ENCODE measurements at regions not wholly inside any gene's neighbourhood (a gene's known extent, or its start where the extent isn't known, plus 50 kb on each side); places are given as distances from the start of the nearest gene placed in this dataset.

- no peak for DNase-seq
Observed at GRCh38 chr2:145076085-145076484, 556.2 kb upstream of the ZEB2 start.

- no peak for DNase-seq
Observed at GRCh38 chr2:145075454-145076062, 555.6 kb upstream of the ZEB2 start.

- no peak for DNase-seq
Observed at GRCh38 chr2:145070703-145071102, 550.8 kb upstream of the ZEB2 start.

- DNase-seq, result no peak
Observed at GRCh38 chr2:145068509-145068908, 548.6 kb upstream of the ZEB2 start.

- no peak for DNase-seq
Observed at GRCh38 chr2:145067549-145068030, 547.7 kb upstream of the ZEB2 start.

- DNase-seq, result no peak
Observed at GRCh38 chr2:145066856-145067548, 547.1 kb upstream of the ZEB2 start.

GRCh38 chr2:145066151-145066661 is 546.3 kb upstream of the ZEB2 start:
- DNase-seq, result no peak

GRCh38 chr2:145065342-145065741 is 545.4 kb upstream of the ZEB2 start:
- DNase-seq, result no peak

- DNase-seq, result no peak
Observed at GRCh38 chr2:145064511-145064910, 544.6 kb upstream of the ZEB2 start.

- DNase-seq, result no peak
Observed at GRCh38 chr2:145060876-145061275, 541.0 kb upstream of the ZEB2 start.

GRCh38 chr2:145059914-145060313 is 540.0 kb upstream of the ZEB2 start:
- no peak for DNase-seq

- DNase-seq, result no peak
Observed at GRCh38 chr2:145059343-145059742, 539.4 kb upstream of the ZEB2 start.

- no peak for DNase-seq
Observed at GRCh38 chr2:145058457-145058856, 538.5 kb upstream of the ZEB2 start.

GRCh38 chr2:145055651-145056050 is 535.7 kb upstream of the ZEB2 start:
- DNase-seq, result no peak

GRCh38 chr2:145050134-145050533 is 530.2 kb upstream of the ZEB2 start:
- DNase-seq, result no peak

- no peak for DNase-seq
Observed at GRCh38 chr2:145049475-145049874, 529.6 kb upstream of the ZEB2 start.

GRCh38 chr2:145047554-145047953 is 527.6 kb upstream of the ZEB2 start:
- DNase-seq, result no peak

GRCh38 chr2:145044491-145044890 is 524.6 kb upstream of the ZEB2 start:
- no peak for DNase-seq

GRCh38 chr2:145043399-145043834 is 523.5 kb upstream of the ZEB2 start:
- DNase-seq, result no peak

- no peak for DNase-seq
Observed at GRCh38 chr2:145041706-145042105, 521.8 kb upstream of the ZEB2 start.

- DNase-seq, result no peak
Observed at GRCh38 chr2:145040433-145040832, 520.5 kb upstream of the ZEB2 start.

GRCh38 chr2:145038041-145038525 is 518.2 kb upstream of the ZEB2 start:
- no peak for DNase-seq

- DNase-seq, result no peak
Observed at GRCh38 chr2:145036421-145037011, 516.6 kb upstream of the ZEB2 start.

- DNase-seq, result no peak
Observed at GRCh38 chr2:145034511-145034910, 514.6 kb upstream of the ZEB2 start.
